ENCODE measurements at regions not wholly inside any gene's neighbourhood (a gene's known extent, or its start where the extent isn't known, plus 50 kb on each side); places are given as distances from the start of the nearest gene placed in this dataset.

GRCh38 chr9:108024604-108025003, 535.0 kb upstream of the KLF4 start:
- H3K27me3 ChIP-seq (ENCODE audit: insufficient read depth, insufficient read length) = no peaks in the 10 kb centered on the region
- DNase-seq (ENCODE audit: low read depth, low spot score) = no peak
- no peak for TF ChIP-seq SUZ12 (IDR thresholded peaks at IDR 0.05; ENCODE audit: extremely low read depth, insufficient read depth, insufficient read length)
- no peak for TF ChIP-seq YY1 (IDR thresholded peaks at IDR 0.05; ENCODE audit: insufficient read depth, insufficient read length)
- no peak for TF ChIP-seq ZNF274 (IDR thresholded peaks at IDR 0.05; ENCODE audit: low read depth, low read length)
- no peak overlapping the region for H3K9ac ChIP-seq (ENCODE audit: insufficient read length, low read depth)
- H3K4me3 ChIP-seq (ENCODE audit: insufficient read length, low read depth) = no peak overlapping the region
- H3K4me1 ChIP-seq (ENCODE audit: insufficient read depth, insufficient read length) = no peaks in the 10 kb centered on the region
- no peaks in the 10 kb centered on the region for H3K36me3 ChIP-seq (ENCODE audit: insufficient read depth, insufficient read length, low read length)
- peaks cover 23% of the 10 kb centered on the region; the same call in 1 of the 2 replicates for H3K9me3 ChIP-seq (ENCODE audit: insufficient read depth, low read length)

GRCh38 chr9:108022246-108022935, 532.8 kb upstream of the KLF4 start:
- Histone ChIP-seq H3K9me3 (ENCODE audit: insufficient read depth, low read length) (peaks cover 25% of the 10 kb centered on the region; the same call in 1 of the 2 replicates), H3K27me3 (ENCODE audit: insufficient read depth, insufficient read length) (no peaks in the 10 kb centered on the region), H3K4me3 (ENCODE audit: insufficient read length, low read depth) (no peak overlapping the region), H3K4me1 (ENCODE audit: insufficient read depth, insufficient read length) (no peaks in the 10 kb centered on the region), H3K9ac (ENCODE audit: insufficient read length, low read depth) (no peak overlapping the region), H3K36me3 (ENCODE audit: insufficient read depth, insufficient read length, low read length) (no peaks in the 10 kb centered on the region)
- TF ChIP-seq YY1 (IDR thresholded peaks at IDR 0.05; ENCODE audit: insufficient read depth, insufficient read length) (no peak), SUZ12 (IDR thresholded peaks at IDR 0.05; ENCODE audit: extremely low read depth, insufficient read depth, insufficient read length) (no peak), ZNF274 (IDR thresholded peaks at IDR 0.05; ENCODE audit: low read depth, low read length) (no peak)
- no peak for DNase-seq (ENCODE audit: low read depth, low spot score)

DNA sequence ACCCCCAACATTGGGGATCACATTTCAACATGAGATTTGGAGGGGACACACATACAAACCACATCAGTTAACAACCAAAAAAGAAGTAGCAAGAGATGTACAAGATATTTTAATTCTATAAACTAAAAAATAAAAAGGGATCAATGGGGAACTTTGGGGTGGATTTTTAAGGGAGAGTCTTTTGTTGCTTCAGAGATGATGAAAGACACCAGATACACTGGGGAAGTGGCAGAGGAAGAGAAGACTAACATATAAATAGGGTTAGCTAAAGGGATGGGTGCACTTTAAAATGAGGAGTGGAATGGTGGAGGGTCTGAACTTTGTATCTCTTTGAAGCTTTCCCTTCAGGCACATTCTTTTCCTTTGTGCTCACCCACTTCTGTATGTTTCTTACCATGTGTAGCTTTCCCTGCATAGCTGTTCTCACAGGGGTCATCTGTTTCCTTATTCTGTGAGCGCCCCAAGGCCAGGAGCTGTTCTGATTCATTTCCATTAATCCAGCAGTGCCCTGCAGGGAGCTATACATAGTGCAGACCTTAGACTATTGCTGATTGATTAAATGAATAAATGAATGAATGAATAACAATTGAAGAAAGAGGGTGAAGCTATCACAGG, 531.6 kb upstream of the KLF4 start:
- no peak for DNase-seq (ENCODE audit: low read depth, low spot score)
- Histone ChIP-seq H3K4me3 (ENCODE audit: insufficient read length, low read depth) (no peak overlapping the region), H3K4me1 (ENCODE audit: insufficient read depth, insufficient read length) (peaks cover 4% of the 10 kb centered on the region), H3K9me3 (ENCODE audit: insufficient read depth, low read length) (peaks cover 25% of the 10 kb centered on the region; the same call in 1 of the 2 replicates), H3K27me3 (ENCODE audit: insufficient read depth, insufficient read length) (no peaks in the 10 kb centered on the region), H3K36me3 (ENCODE audit: insufficient read depth, insufficient read length, low read length) (no peaks in the 10 kb centered on the region), H3K9ac (ENCODE audit: insufficient read length, low read depth) (no peak overlapping the region)
- TF ChIP-seq YY1 (IDR thresholded peaks at IDR 0.05; ENCODE audit: insufficient read depth, insufficient read length) (no peak), ZNF274 (IDR thresholded peaks at IDR 0.05; ENCODE audit: low read depth, low read length) (no peak), SUZ12 (IDR thresholded peaks at IDR 0.05; ENCODE audit: extremely low read depth, insufficient read depth, insufficient read length) (no peak)

DNA sequence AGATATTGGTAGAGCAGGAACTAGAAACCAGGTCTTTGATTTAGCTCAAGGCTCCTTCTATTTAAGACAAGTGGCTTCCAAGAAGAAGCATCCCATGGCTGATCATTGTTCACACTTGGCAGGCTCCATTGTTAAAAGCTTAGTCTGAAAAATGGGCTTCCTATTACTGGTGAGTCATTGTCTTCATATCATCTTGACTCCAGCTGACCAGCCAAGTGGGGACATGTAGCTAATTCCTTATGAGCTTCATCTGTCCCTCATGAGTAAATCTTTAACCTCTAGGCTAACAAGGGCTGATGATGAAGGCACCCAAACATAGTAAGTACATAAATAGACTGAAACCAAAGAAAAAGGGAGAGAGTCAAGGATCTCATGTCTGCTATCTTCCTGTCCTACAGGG, 530.3 kb upstream of the KLF4 start:
- Histone ChIP-seq H3K36me3 (ENCODE audit: insufficient read depth, insufficient read length, low read length) (no peaks in the 10 kb centered on the region), H3K9ac (ENCODE audit: insufficient read length, low read depth) (no peak overlapping the region), H3K27me3 (ENCODE audit: insufficient read depth, insufficient read length) (no peaks in the 10 kb centered on the region), H3K4me3 (ENCODE audit: insufficient read length, low read depth) (no peak overlapping the region), H3K4me1 (ENCODE audit: insufficient read depth, insufficient read length) (peaks cover 4% of the 10 kb centered on the region), H3K9me3 (ENCODE audit: insufficient read depth, low read length) (peaks cover 25% of the 10 kb centered on the region; the same call in 1 of the 2 replicates)
- DNase-seq (ENCODE audit: low read depth, low spot score) = no peak
- TF ChIP-seq ZNF274 (IDR thresholded peaks at IDR 0.05; ENCODE audit: low read depth, low read length) (no peak), SUZ12 (IDR thresholded peaks at IDR 0.05; ENCODE audit: extremely low read depth, insufficient read depth, insufficient read length) (no peak), YY1 (IDR thresholded peaks at IDR 0.05; ENCODE audit: insufficient read depth, insufficient read length) (no peak)

- no peak for DNase-seq (ENCODE audit: low read depth, low spot score)
- no peak overlapping the region for H3K4me3 ChIP-seq (ENCODE audit: insufficient read length, low read depth)
- H3K27me3 ChIP-seq (ENCODE audit: insufficient read depth, insufficient read length) = no peaks in the 10 kb centered on the region
- H3K9ac ChIP-seq (ENCODE audit: insufficient read length, low read depth) = no peak overlapping the region
- TF ChIP-seq ZNF274 (IDR thresholded peaks at IDR 0.05; ENCODE audit: low read depth, low read length) (no peak), SUZ12 (IDR thresholded peaks at IDR 0.05; ENCODE audit: extremely low read depth, insufficient read depth, insufficient read length) (no peak), YY1 (IDR thresholded peaks at IDR 0.05; ENCODE audit: insufficient read depth, insufficient read length) (no peak)
- H3K36me3 ChIP-seq (ENCODE audit: insufficient read depth, insufficient read length, low read length) = no peaks in the 10 kb centered on the region
- peaks cover 23% of the 10 kb centered on the region; the same call in 1 of the 2 replicates for H3K9me3 ChIP-seq (ENCODE audit: insufficient read depth, low read length)
- H3K4me1 ChIP-seq (ENCODE audit: insufficient read depth, insufficient read length) = peaks cover 4% of the 10 kb centered on the region
Measured at GRCh38 chr9:108017671-108018070, 528.1 kb upstream of the KLF4 start.

- DNase-seq (ENCODE audit: low read depth, low spot score) = no peak
- no peaks in the 10 kb centered on the region for H3K27me3 ChIP-seq (ENCODE audit: insufficient read depth, insufficient read length)
- H3K4me3 ChIP-seq (ENCODE audit: insufficient read length, low read depth) = no peak overlapping the region
- peaks cover 11% of the 10 kb centered on the region; the same call in 1 of the 2 replicates for H3K9me3 ChIP-seq (ENCODE audit: insufficient read depth, low read length)
- H3K36me3 ChIP-seq (ENCODE audit: insufficient read depth, insufficient read length, low read length) = no peaks in the 10 kb centered on the region
- H3K4me1 ChIP-seq (ENCODE audit: insufficient read depth, insufficient read length) = peaks cover 4% of the 10 kb centered on the region
- TF ChIP-seq ZNF274 (IDR thresholded peaks at IDR 0.05; ENCODE audit: low read depth, low read length) (no peak), SUZ12 (IDR thresholded peaks at IDR 0.05; ENCODE audit: extremely low read depth, insufficient read depth, insufficient read length) (no peak), YY1 (IDR thresholded peaks at IDR 0.05; ENCODE audit: insufficient read depth, insufficient read length) (no peak)
- no peak overlapping the region for H3K9ac ChIP-seq (ENCODE audit: insufficient read length, low read depth)
Measured at GRCh38 chr9:108016446-108016845, 526.9 kb upstream of the KLF4 start.

GRCh38 chr9:108015690-108016089, 526.1 kb upstream of the KLF4 start:
- Histone ChIP-seq H3K27me3 (ENCODE audit: insufficient read depth, insufficient read length) (no peaks in the 10 kb centered on the region), H3K9me3 (ENCODE audit: insufficient read depth, low read length) (peaks cover 7% of the 10 kb centered on the region; the same call in 1 of the 2 replicates), H3K9ac (ENCODE audit: insufficient read length, low read depth) (no peak overlapping the region), H3K36me3 (ENCODE audit: insufficient read depth, insufficient read length, low read length) (no peaks in the 10 kb centered on the region), H3K4me3 (ENCODE audit: insufficient read length, low read depth) (no peak overlapping the region), H3K4me1 (ENCODE audit: insufficient read depth, insufficient read length) (peaks cover 4% of the 10 kb centered on the region)
- TF ChIP-seq ZNF274 (IDR thresholded peaks at IDR 0.05; ENCODE audit: low read depth, low read length) (no peak), YY1 (IDR thresholded peaks at IDR 0.05; ENCODE audit: insufficient read depth, insufficient read length) (no peak), SUZ12 (IDR thresholded peaks at IDR 0.05; ENCODE audit: extremely low read depth, insufficient read depth, insufficient read length) (no peak)
- DNase-seq (ENCODE audit: low read depth, low spot score) = no peak

Data from NT2/D1 (cell line).